CD14-positive monocyte (primary cell): ENCODE measurements at regions not wholly inside any gene's neighbourhood (a gene's known extent, or its start where the extent isn't known, plus 50 kb on each side); places are given as distances from the start of the nearest gene placed in this dataset.

Source experiments
- DNase-seq, 3 donors: peaks; one replicate each; pipeline ENCODE4 v3.0.0-alpha.2; 2011 to 2022
- H2AFZ ChIP-seq: 2 replicates; pipeline ENCODE4 v1.6.0; 2012; ENCODE audit warnings: mild to moderate bottlenecking, low read depth, low read length, inconsistent platforms; ENCODE audit not compliant: insufficient read depth, poor library complexity, severe bottlenecking
- H3K27ac ChIP-seq, 2 donors: 1 replicate in 1 of 2; 2 replicates in 1 of 2; pipeline ENCODE4 v1.5.1; 2012 to 2013; ENCODE audit warnings: low read length in 2 of 2, control low read depth in 1 of 2, inconsistent platforms in 1 of 2, low read depth in 1 of 2, mild to moderate bottlenecking in 1 of 2
- H3K27me3 ChIP-seq, 2 donors: one replicate each; pipeline versions ENCODE4 v1.6.0 to v1.6.1; 2011 to 2013; ENCODE audit warnings: low read length in 2 of 2; ENCODE audit not compliant: control insufficient read depth in 2 of 2, insufficient read depth in 2 of 2
- H3K36me3 ChIP-seq, 2 donors: replicated peaks in 1 of 2; 1 replicate in 1 of 2; 2 replicates in 1 of 2; pipeline versions ENCODE4 v1.5.1 to v1.6.1; 2012 to 2013; ENCODE audit warnings: low read length in 2 of 2, control low read depth in 1 of 2, inconsistent platforms in 1 of 2, mild to moderate bottlenecking in 1 of 2; ENCODE audit not compliant: insufficient read depth in 2 of 2, control insufficient read depth in 1 of 2
- H3K4me1 ChIP-seq, 2 donors: 1 replicate in 1 of 2; 2 replicates in 1 of 2; pipeline versions ENCODE4 v1.5.1 to v1.6.1; 2012 to 2013; ENCODE audit warnings: low read length in 2 of 2, control low read depth in 1 of 2, inconsistent platforms in 1 of 2, mild to moderate bottlenecking in 1 of 2, moderate library complexity in 1 of 2; ENCODE audit not compliant: insufficient read depth in 2 of 2, control insufficient read depth in 1 of 2
- H3K4me2 ChIP-seq: replicated peaks from 2 replicates; pipeline ENCODE3; 2012; ENCODE audit warnings: low read length, moderate library complexity, mild to moderate bottlenecking; ENCODE audit not compliant: poor library complexity, severe bottlenecking; ENCODE audit errors: extremely low read depth
- H3K4me3 ChIP-seq, 3 experiments: fragments of 200-600 bp in 1 of 3; sonication (generic) in 1 of 3; replicated peaks in 1 of 3; 1 replicate in 2 of 3; 2 replicates in 1 of 3; pipeline ENCODE4 v1.5.1; 2011 to 2013; ENCODE audit warnings: low read length in 3 of 3, mild to moderate bottlenecking in 3 of 3, control low read depth in 2 of 3, low read depth in 2 of 3, inconsistent platforms in 1 of 3, moderate library complexity in 1 of 3
- H3K79me2 ChIP-seq: 2 replicates; pipeline ENCODE4 v1.6.0; 2012; ENCODE audit warnings: mild to moderate bottlenecking, control low read depth, inconsistent platforms, low read length, moderate library complexity; ENCODE audit not compliant: insufficient read depth
- H3K9ac ChIP-seq: 2 replicates; pipeline ENCODE4 v1.6.0; 2017; ENCODE audit warnings: low read length, mild to moderate bottlenecking; ENCODE audit not compliant: insufficient read depth, poor library complexity, severe bottlenecking
- H3K9me3 ChIP-seq, 2 donors: replicated peaks in 1 of 2; 1 replicate in 1 of 2; 2 replicates in 1 of 2; pipeline versions ENCODE4 v1.5.1 to v1.6.1; 2012 to 2013; ENCODE audit warnings: low read length in 2 of 2, control low read depth in 1 of 2; ENCODE audit not compliant: control insufficient read depth in 1 of 2, insufficient read depth in 1 of 2
- H4K20me1 ChIP-seq: 2 replicates; pipeline ENCODE4 v1.6.0; 2012; ENCODE audit warnings: mild to moderate bottlenecking, low read length, control low read depth, moderate library complexity; ENCODE audit not compliant: insufficient read depth
- H3K27ac Mint-ChIP-seq, 7 donors: one replicate each; pipeline ENCODE4 v1.8.0; 2020; ENCODE audit warnings: mild to moderate bottlenecking in 7 of 7, mixed read lengths in 7 of 7, moderate library complexity in 6 of 7, inconsistent platforms in 2 of 7
- H3K27me3 Mint-ChIP-seq, 3 donors: one replicate each; pipeline ENCODE4 v1.8.0; 2021 to 2022; ENCODE audit warnings: low read depth in 3 of 3, mild to moderate bottlenecking in 3 of 3, mixed read lengths in 3 of 3, moderate library complexity in 3 of 3, inconsistent platforms in 1 of 3
- H3K36me3 Mint-ChIP-seq, 2 donors: one replicate each; pipeline ENCODE4 v1.8.0; 2020; ENCODE audit warnings: mixed read lengths in 2 of 2, inconsistent platforms in 1 of 2, mild to moderate bottlenecking in 1 of 2
- H3K4me1 Mint-ChIP-seq: one replicate; pipeline ENCODE4 v1.8.0; 2020; ENCODE audit warnings: mild to moderate bottlenecking, mixed read lengths
- H3K4me3 Mint-ChIP-seq, 2 donors: one replicate each; pipeline ENCODE4 v1.8.0; 2020; ENCODE audit warnings: mild to moderate bottlenecking in 2 of 2, mixed read lengths in 2 of 2, moderate library complexity in 1 of 2
- H3K9me3 Mint-ChIP-seq, 7 donors: one replicate each; pipeline ENCODE4 v1.8.0; 2020 to 2022; ENCODE audit warnings: mixed read lengths in 7 of 7, mild to moderate bottlenecking in 6 of 7, moderate library complexity in 6 of 7, inconsistent platforms in 2 of 7
- CTCF ChIP-seq: fragments of 200-600 bp; IDR thresholded peaks from one replicate; pipeline ENCODE4 v1.8.0; 2022; ENCODE audit warnings: antibody characterized with exemption, mild to moderate bottlenecking
- WGBS: methylation state at CpG from one replicate; pipeline ENCODE4 v1.1.5; 2013; ENCODE audit warnings: missing lambda C conversion rate; ENCODE audit not compliant: insufficient coverage; 5-methylcytosine and 5-hydroxymethylcytosine counted together
- intact Hi-C, 2 donors: fragments of 100-400 bp; cut with micrococcal nuclease; formaldehyde crosslinking; loops; one replicate each; pipeline versions ENCODE4 v1.15.0 to v1.15.1; 2023

GRCh38 chr21:43289442-43289841 is 120.6 kb downstream of the CRYAA start:
- no peak overlapping the region for H3K4me3 Mint-ChIP-seq
- H3K4me1 Mint-ChIP-seq = no peaks in the 10 kb centered on the region
- no peaks in the 10 kb centered on the region for H4K20me1 ChIP-seq
- no peak overlapping the region for H2AFZ ChIP-seq
- no peak overlapping the region for H3K27ac ChIP-seq
- no peak overlapping the region for H3K4me3 ChIP-seq
- peaks cover 0 to 5% of the 10 kb centered on the region in 2 donors for H3K9me3 ChIP-seq
- H3K27me3 Mint-ChIP-seq = peaks cover 0 to 6% (median 4%) of the 10 kb centered on the region in 3 donors
- H3K9ac ChIP-seq = no peak overlapping the region
- no peaks in the 10 kb centered on the region for H3K36me3 Mint-ChIP-seq
- no peaks in the 10 kb centered on the region for H3K79me2 ChIP-seq
- no peak overlapping the region for H3K27ac Mint-ChIP-seq
- no peaks in the 10 kb centered on the region for H3K36me3 ChIP-seq
- intact Hi-C loops = no loop called here
- WGBS = no CpG with 5 or more reads among the region's 2 CpGs
- DNase-seq = no peak
- H3K27me3 ChIP-seq = no peaks in the 10 kb centered on the region
- no peak overlapping the region for H3K4me2 ChIP-seq
- TF ChIP-seq CTCF = no peak
- peaks cover 5 to 18% (median 8%) of the 10 kb centered on the region in 7 donors for H3K9me3 Mint-ChIP-seq
- no peaks in the 10 kb centered on the region for H3K4me1 ChIP-seq

GRCh38 chr21:43287795-43288755 is 119.3 kb downstream of the CRYAA start:
- H3K27ac Mint-ChIP-seq = no peak overlapping the region
- no peak overlapping the region for H3K4me3 Mint-ChIP-seq
- H3K27ac ChIP-seq = no peak overlapping the region
- H3K4me1 ChIP-seq = no peaks in the 10 kb centered on the region
- WGBS = 96% methylated on average over 12 of the region's 22 CpGs
- H3K4me2 ChIP-seq = no peak overlapping the region
- no peaks in the 10 kb centered on the region for H3K27me3 ChIP-seq
- no peaks in the 10 kb centered on the region for H3K79me2 ChIP-seq
- H3K36me3 ChIP-seq = no peaks in the 10 kb centered on the region
- H3K4me3 ChIP-seq = no peak overlapping the region
- no peaks in the 10 kb centered on the region for H3K36me3 Mint-ChIP-seq
- H3K9me3 Mint-ChIP-seq = peaks cover 5 to 18% (median 8%) of the 10 kb centered on the region in 7 donors
- H4K20me1 ChIP-seq = no peaks in the 10 kb centered on the region
- DNase-seq = no peak
- intact Hi-C loops = no loop called here
- H3K4me1 Mint-ChIP-seq = no peaks in the 10 kb centered on the region
- no peak overlapping the region for H2AFZ ChIP-seq
- TF ChIP-seq CTCF = no peak
- peaks cover 0 to 5% of the 10 kb centered on the region in 2 donors for H3K9me3 ChIP-seq
- no peak overlapping the region for H3K9ac ChIP-seq
- peaks cover 0 to 6% (median 4%) of the 10 kb centered on the region in 3 donors for H3K27me3 Mint-ChIP-seq
